ENCODE measurements at regions not wholly inside any gene's neighbourhood (a gene's known extent, or its start where the extent isn't known, plus 50 kb on each side); places are given as distances from the start of the nearest gene placed in this dataset.
"Not testable (repeated sequence)": the region's sequence is repeated elsewhere in the genome, so short reads cannot be mapped to it uniquely, and the experiment has no call there.

DNA sequence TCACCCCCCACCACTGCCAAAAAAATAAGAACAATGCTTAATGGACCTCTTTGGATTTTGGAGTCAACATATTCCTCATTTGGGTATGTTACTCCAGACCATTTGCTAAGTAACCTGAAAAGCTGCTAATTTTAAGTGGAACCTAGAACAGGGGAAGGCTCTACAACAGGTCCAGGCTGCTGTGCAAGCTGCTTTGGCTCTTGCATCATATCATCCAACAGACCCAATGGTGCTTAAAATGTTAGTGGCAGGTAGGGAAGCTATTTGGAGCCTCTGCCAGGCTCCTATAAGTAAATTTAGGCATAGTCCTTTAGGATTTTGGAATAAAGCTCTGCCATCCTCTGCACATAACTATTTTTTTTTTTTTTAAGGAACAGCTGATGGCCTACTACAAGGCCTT, 132.2 kb upstream of the PMCH start:
- H3K27ac Mint-ChIP-seq: no peak overlapping the region
- no peaks in the 10 kb centered on the region; the same call in 1 of the 2 replicates for H3K27me3 Mint-ChIP-seq (ENCODE audit: insufficient read depth)
- no peak for DNase-seq
- H3K4me3 Mint-ChIP-seq: no peak overlapping the region
- no peaks in the 10 kb centered on the region for H3K36me3 Mint-ChIP-seq (ENCODE audit: low read depth)
- H3K4me1 Mint-ChIP-seq (ENCODE audit: low read depth): no peaks in the 10 kb centered on the region
- TF ChIP-seq, protein P1, sequence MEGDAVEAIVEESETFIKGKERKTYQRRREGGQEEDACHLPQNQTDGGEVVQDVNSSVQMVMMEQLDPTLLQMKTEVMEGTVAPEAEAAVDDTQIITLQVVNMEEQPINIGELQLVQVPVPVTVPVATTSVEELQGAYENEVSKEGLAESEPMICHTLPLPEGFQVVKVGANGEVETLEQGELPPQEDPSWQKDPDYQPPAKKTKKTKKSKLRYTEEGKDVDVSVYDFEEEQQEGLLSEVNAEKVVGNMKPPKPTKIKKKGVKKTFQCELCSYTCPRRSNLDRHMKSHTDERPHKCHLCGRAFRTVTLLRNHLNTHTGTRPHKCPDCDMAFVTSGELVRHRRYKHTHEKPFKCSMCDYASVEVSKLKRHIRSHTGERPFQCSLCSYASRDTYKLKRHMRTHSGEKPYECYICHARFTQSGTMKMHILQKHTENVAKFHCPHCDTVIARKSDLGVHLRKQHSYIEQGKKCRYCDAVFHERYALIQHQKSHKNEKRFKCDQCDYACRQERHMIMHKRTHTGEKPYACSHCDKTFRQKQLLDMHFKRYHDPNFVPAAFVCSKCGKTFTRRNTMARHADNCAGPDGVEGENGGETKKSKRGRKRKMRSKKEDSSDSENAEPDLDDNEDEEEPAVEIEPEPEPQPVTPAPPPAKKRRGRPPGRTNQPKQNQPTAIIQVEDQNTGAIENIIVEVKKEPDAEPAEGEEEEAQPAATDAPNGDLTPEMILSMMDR (IDR thresholded peaks at IDR 0.05): no peak
- no peaks in the 10 kb centered on the region for H3K9me3 Mint-ChIP-seq

DNA sequence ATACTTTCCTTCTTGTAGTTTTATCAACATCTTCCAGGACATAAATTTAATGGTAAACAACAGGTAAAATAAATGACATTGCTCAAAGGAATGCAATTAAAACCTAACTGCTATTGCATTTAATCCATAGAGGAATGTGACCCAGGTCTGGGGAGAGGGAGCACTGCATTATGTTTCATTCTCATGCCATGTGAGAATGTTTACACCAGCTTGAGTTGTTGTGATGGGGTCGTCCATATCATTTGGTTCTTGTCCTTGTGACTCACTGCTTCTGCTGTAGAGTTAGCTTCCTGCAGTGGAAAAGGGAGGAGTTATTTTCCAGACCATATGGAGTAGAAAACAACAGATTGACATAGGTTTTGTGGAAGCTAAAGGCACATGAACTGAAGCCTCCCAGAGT, 129.3 kb upstream of the PMCH start:
- H3K27me3 Mint-ChIP-seq (ENCODE audit: insufficient read depth): peaks cover 3% of the 10 kb centered on the region
- no peaks in the 10 kb centered on the region for H3K9me3 Mint-ChIP-seq
- no peaks in the 10 kb centered on the region for H3K36me3 Mint-ChIP-seq (ENCODE audit: low read depth)
- no peaks in the 10 kb centered on the region for H3K4me1 Mint-ChIP-seq (ENCODE audit: low read depth)
- TF ChIP-seq, protein P1 (IDR thresholded peaks at IDR 0.05): no peak
- H3K27ac Mint-ChIP-seq: no peak overlapping the region
- DNase-seq: no peak
- no peak overlapping the region for H3K4me3 Mint-ChIP-seq

DNA sequence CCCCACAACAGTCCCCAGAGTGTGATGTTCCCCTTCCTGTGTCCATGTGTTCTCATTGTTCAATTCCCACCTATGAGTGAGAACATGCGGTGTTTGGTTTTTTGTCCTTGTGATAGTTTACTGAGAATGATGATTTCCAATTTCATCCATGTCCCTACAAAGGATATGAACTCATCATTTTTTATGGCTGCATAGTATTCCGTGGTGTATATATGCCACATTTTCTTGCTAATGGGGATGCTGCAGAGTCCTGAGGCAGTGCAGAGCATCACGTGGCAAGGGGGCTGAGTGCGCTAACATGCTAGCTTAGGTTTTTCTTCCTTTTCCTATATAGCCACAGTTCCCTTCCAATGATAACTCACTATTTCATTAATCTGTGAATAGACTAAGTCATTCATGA, 127.5 kb upstream of the PMCH start:
- H3K9me3 Mint-ChIP-seq; H3K4me3 Mint-ChIP-seq; H3K27ac Mint-ChIP-seq; H3K4me1 Mint-ChIP-seq (ENCODE audit: low read depth); DNase-seq; H3K36me3 Mint-ChIP-seq (ENCODE audit: low read depth); H3K27me3 Mint-ChIP-seq (ENCODE audit: insufficient read depth): not testable (repeated sequence)

DNA sequence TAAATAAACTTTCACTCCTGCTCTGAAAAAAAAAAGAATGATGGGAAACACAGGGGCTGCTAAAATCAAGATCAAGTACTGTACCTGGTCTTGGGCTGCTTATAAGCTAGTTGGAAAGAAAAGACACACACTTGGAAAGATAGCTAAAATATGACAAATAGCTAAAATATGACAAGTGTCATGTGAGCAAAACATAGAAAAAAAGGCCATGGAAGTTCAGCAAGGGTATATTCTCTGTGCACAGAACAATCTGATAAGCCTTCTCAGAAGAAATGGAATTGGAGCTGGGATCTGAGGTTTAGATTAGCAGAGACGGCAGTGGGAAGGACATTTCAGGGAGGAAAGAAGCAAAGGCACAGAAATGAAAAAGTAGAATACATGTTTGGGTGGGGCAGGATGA, 126.2 kb upstream of the PMCH start:
- H3K4me3 Mint-ChIP-seq: no peak overlapping the region
- no peak overlapping the region for H3K27ac Mint-ChIP-seq
- H3K27me3 Mint-ChIP-seq (ENCODE audit: insufficient read depth): peaks cover 3% of the 10 kb centered on the region
- TF ChIP-seq, protein P1 (IDR thresholded peaks at IDR 0.05): no peak
- no peak for DNase-seq
- H3K9me3 Mint-ChIP-seq: no peaks in the 10 kb centered on the region
- no peaks in the 10 kb centered on the region for H3K36me3 Mint-ChIP-seq (ENCODE audit: low read depth)
- no peaks in the 10 kb centered on the region for H3K4me1 Mint-ChIP-seq (ENCODE audit: low read depth)

DNA sequence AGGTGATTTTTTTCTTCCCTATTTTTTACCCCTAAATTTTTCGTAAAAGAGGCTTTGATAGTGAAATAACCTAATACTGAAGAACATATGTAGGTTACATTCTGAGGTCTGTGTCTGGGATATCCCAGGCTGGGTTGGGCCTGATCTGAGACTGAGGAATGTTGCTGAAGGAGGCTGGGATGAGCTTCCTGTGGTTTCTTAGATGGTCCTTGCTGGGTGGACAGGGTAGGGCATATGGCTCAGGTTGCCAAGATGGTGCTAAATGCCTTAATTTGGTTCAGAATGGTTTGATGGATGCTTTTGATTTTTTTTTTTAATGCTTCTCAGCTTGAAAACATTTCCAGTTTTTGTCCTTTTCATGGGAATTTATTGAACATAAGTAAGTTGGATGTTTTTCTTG, 124.6 kb upstream of the PMCH start:
- no peaks in the 10 kb centered on the region for H3K4me1 Mint-ChIP-seq (ENCODE audit: low read depth)
- TF ChIP-seq, protein P1 (IDR thresholded peaks at IDR 0.05): no peak
- no peak overlapping the region for H3K4me3 Mint-ChIP-seq
- peaks cover 4% of the 10 kb centered on the region for H3K27me3 Mint-ChIP-seq (ENCODE audit: insufficient read depth)
- no peaks in the 10 kb centered on the region for H3K9me3 Mint-ChIP-seq
- no peak overlapping the region for H3K27ac Mint-ChIP-seq
- H3K36me3 Mint-ChIP-seq (ENCODE audit: low read depth): no peaks in the 10 kb centered on the region
- DNase-seq: no peak

DNA sequence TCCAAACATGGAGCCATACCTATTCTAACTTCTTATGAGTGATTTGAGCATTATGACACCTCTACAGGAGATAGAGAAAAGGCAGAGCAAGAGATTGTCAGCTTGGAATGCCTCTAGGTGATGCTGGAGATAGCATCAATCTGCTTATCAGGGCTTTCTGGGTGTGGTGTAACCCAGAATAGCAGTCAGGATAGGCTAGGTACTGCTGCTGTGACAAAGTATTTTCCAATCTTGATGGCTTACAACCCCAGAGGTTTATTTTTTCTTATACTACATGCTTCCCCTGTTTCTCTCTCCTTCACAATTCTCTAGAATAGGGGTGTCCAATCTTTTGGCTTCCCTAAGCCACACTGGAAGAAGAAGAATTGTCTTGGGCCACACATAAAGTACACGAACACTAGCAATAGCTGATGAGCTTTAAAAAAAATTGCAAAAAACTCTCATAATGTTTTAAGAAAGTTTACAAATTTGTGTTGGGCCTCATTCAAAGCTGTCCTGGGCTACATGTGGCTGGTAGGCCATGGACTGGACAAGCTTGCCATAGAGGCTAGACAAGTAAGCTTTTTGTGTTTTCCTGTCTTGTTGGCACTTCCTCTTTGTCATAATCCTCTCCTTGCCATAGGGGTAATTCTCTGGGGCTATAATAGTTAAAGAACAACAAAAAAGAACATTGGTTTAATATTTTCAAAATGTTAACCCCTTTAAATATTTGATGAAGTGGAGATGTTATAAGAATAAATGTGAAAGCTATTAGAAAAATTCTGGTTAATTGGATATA, 123.9 kb upstream of the PMCH start:
- H3K9me3 Mint-ChIP-seq: no peaks in the 10 kb centered on the region
- H3K4me3 Mint-ChIP-seq: no peak overlapping the region
- peaks cover 4% of the 10 kb centered on the region for H3K27me3 Mint-ChIP-seq (ENCODE audit: insufficient read depth)
- no peak overlapping the region for H3K27ac Mint-ChIP-seq
- no peak for DNase-seq
- no peaks in the 10 kb centered on the region for H3K4me1 Mint-ChIP-seq (ENCODE audit: low read depth)
- TF ChIP-seq, protein P1 (IDR thresholded peaks at IDR 0.05): no peak
- no peaks in the 10 kb centered on the region for H3K36me3 Mint-ChIP-seq (ENCODE audit: low read depth)
